Calu3 (cell line): ENCODE measurements at regions not wholly inside any gene's neighbourhood (a gene's known extent, or its start where the extent isn't known, plus 50 kb on each side); places are given as distances from the start of the nearest gene placed in this dataset.

Source experiments
- BruUV-seq: library from RNA; stranded (reverse); fragments of 400-500 nt; replicated peaks from 2 replicates; lab custom pipeline; 2021; lab: Mats Ljungman, UMichigan
- CTCF ChIA-PET: fragments of 300-600 bp; sonication (Branson Sonifier 250); formaldehyde crosslinking; loops from one replicate; lab custom pipeline; 2022; ENCODE audit warnings: antibody characterized with exemption; lab: Charles Lee
- DNase-seq: peaks from one replicate; pipeline ENCODE4 v3.0.0; 2022
- H3K27ac Mint-ChIP-seq: one replicate; pipeline ENCODE4 v1.8.0; 2022; ENCODE audit warnings: mixed read lengths; ENCODE audit not compliant: unreplicated experiment
- H3K27me3 Mint-ChIP-seq: one replicate; pipeline ENCODE4 v1.8.0; 2022; ENCODE audit warnings: mixed read lengths; ENCODE audit not compliant: unreplicated experiment
- H3K36me3 Mint-ChIP-seq: one replicate; pipeline ENCODE4 v1.8.0; 2022; ENCODE audit warnings: mild to moderate bottlenecking, moderate library complexity, mixed read lengths; ENCODE audit not compliant: insufficient read depth, unreplicated experiment
- H3K4me1 Mint-ChIP-seq: one replicate; pipeline ENCODE4 v1.8.0; 2022; ENCODE audit warnings: mild to moderate bottlenecking, low read depth, mixed read lengths; ENCODE audit not compliant: unreplicated experiment
- H3K4me3 Mint-ChIP-seq: one replicate; pipeline ENCODE4 v1.8.0; 2022; ENCODE audit warnings: mild to moderate bottlenecking, low read depth, moderate library complexity, mixed read lengths; ENCODE audit not compliant: unreplicated experiment
- H3K9me3 Mint-ChIP-seq: one replicate; pipeline ENCODE4 v1.8.0; 2022; ENCODE audit warnings: low read depth, mixed read lengths; ENCODE audit not compliant: unreplicated experiment
- intact Hi-C: fragments of 100-400 bp; cut with micrococcal nuclease; formaldehyde crosslinking; loops from one replicate; pipeline ENCODE4 v1.10.0; 2022; ENCODE audit not compliant: unreplicated experiment
- TF ChIP-seq, protein P1 (sequence below): fragments of 200-600 bp; IDR thresholded peaks from one replicate; pipeline ENCODE4 v1.8.0; 2022; ENCODE audit warnings: antibody characterized with exemption; ENCODE audit not compliant: unreplicated experiment

DNA sequence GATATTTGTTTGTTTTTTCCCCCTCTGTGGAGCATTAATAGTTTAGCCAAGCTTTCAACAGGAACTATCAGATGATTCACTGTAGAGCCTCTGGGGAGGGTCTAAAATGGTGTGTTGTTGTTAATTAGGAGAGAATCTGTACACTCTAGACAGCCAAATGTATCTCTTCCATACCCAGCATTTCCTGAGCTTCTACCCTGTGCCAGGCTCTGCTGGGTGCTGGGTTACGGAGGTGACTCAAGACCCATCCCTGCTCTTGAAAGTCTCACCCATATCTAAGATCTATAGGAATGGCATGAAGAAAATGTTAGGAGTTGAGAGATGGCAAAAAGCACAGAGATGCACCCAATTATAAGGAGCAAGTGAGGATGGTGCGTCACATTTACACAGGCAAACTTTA lies 245.8 kb downstream of the C12orf75 start:
- Mint-ChIP-seq H3K4me1 (no peaks in the 10 kb centered on the region), H3K27ac (no peak overlapping the region), H3K4me3 (no peak overlapping the region), H3K9me3 (no peaks in the 10 kb centered on the region), H3K36me3 (no peaks in the 10 kb centered on the region), H3K27me3 (no peaks in the 10 kb centered on the region)
- intact Hi-C loops = no loop called here
- no peak for DNase-seq
- BruUV-seq = no TSS peak
- TF ChIP-seq, protein P1, sequence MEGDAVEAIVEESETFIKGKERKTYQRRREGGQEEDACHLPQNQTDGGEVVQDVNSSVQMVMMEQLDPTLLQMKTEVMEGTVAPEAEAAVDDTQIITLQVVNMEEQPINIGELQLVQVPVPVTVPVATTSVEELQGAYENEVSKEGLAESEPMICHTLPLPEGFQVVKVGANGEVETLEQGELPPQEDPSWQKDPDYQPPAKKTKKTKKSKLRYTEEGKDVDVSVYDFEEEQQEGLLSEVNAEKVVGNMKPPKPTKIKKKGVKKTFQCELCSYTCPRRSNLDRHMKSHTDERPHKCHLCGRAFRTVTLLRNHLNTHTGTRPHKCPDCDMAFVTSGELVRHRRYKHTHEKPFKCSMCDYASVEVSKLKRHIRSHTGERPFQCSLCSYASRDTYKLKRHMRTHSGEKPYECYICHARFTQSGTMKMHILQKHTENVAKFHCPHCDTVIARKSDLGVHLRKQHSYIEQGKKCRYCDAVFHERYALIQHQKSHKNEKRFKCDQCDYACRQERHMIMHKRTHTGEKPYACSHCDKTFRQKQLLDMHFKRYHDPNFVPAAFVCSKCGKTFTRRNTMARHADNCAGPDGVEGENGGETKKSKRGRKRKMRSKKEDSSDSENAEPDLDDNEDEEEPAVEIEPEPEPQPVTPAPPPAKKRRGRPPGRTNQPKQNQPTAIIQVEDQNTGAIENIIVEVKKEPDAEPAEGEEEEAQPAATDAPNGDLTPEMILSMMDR = no peak
- CTCF ChIA-PET = no interaction called here

DNA sequence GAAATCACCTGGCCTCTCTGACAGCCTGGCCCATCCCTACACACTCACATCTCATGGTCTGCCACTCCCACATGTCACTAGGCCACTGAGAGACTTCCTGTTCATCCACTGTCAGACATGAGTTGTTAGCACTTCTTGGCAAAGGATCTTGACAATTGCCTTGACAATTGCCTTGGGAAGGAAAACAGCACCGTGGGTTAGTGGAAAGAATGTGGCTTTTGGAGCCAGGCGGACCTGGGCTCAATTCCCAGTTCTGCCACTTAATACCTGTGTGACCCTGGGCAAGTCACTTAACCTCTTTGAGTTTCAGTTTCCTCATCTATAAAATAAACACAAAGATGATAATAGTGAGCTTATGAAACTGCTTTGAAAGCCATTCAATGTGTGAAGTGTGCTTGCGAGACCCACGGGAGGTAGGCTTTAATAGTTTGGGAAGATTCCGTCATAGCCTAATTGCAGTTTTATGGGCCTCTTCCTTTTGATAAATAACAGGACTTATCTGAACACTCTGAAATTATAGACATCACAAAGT lies 250.4 kb downstream of the C12orf75 start:
- CTCF ChIA-PET = no interaction called here
- intact Hi-C loops = no loop called here

GRCh38 chr12:105581420-105581819 lies 250.9 kb downstream of the C12orf75 start:
- no peak overlapping the region for H3K4me3 Mint-ChIP-seq
- CTCF ChIA-PET = no interaction called here
- no peaks in the 10 kb centered on the region for H3K4me1 Mint-ChIP-seq
- H3K9me3 Mint-ChIP-seq = no peaks in the 10 kb centered on the region
- no peak for DNase-seq
- TF ChIP-seq, protein P1 = no peak
- H3K27ac Mint-ChIP-seq = no peak overlapping the region
- intact Hi-C loops = no loop called here
- BruUV-seq = no TSS peak
- no peaks in the 10 kb centered on the region for H3K36me3 Mint-ChIP-seq
- H3K27me3 Mint-ChIP-seq = peaks cover 18% of the 10 kb centered on the region

More for the DNA sequence above, 250.4 kb downstream of the C12orf75 start:
- no peaks in the 10 kb centered on the region for H3K36me3 Mint-ChIP-seq
- no peaks in the 10 kb centered on the region for H3K9me3 Mint-ChIP-seq
- no peak overlapping the region for H3K4me3 Mint-ChIP-seq
- no peaks in the 10 kb centered on the region for H3K4me1 Mint-ChIP-seq
- H3K27me3 Mint-ChIP-seq = peaks cover 18% of the 10 kb centered on the region
- DNase-seq = no peak
- no peak overlapping the region for H3K27ac Mint-ChIP-seq
- no TSS peak for BruUV-seq
- TF ChIP-seq, protein P1 = no peak

- TF ChIP-seq, protein P1 = no peak
- H3K4me1 Mint-ChIP-seq = no peaks in the 10 kb centered on the region
- DNase-seq = no peak
- no peak overlapping the region for H3K27ac Mint-ChIP-seq
- no peaks in the 10 kb centered on the region for H3K9me3 Mint-ChIP-seq
- CTCF ChIA-PET = no interaction called here
- intact Hi-C loops = no loop called here
- H3K4me3 Mint-ChIP-seq = no peak overlapping the region
- H3K27me3 Mint-ChIP-seq = peaks cover 18% of the 10 kb centered on the region
- BruUV-seq = no TSS peak
- no peaks in the 10 kb centered on the region for H3K36me3 Mint-ChIP-seq
Observed at GRCh38 chr12:105585107-105585506, 254.6 kb downstream of the C12orf75 start.
